HepG2 (cell line): ENCODE measurements at regions not wholly inside any gene's neighbourhood (a gene's known extent, or its start where the extent isn't known, plus 50 kb on each side); places are given as distances from the start of the nearest gene placed in this dataset.

ENCODE experiments used
- ATAC-seq: fragments of 200-7000 bp; cut with Tn5 transposase; 3 replicates; pipeline ENCODE4 v1.9.1; 2020; ENCODE audit warnings: mild to moderate bottlenecking, moderate library complexity
- BruUV-seq: library from RNA; stranded (reverse); fragments of 400-500 nt; replicated peaks from 2 replicates; lab custom pipeline; 2021; lab: Mats Ljungman, UMichigan
- CTCF ChIA-PET: fragments of 300-600 bp; formaldehyde crosslinking; extraction: SDS; loops from one replicate; lab custom pipeline; 2021; ENCODE audit warnings: low total read pairs, inconsistent platforms, low intra/inter-chr PET ratio; lab: Yijun Ruan, JAX
- POLR2A ChIA-PET: fragments of 350-600 bp; sonication (Branson Sonifier 250); formaldehyde crosslinking; loops from one replicate; lab custom pipeline; 2020; ENCODE audit warnings: antibody characterized with exemption, inconsistent platforms; lab: Yijun Ruan, JAX
- DNase-seq: peaks from one replicate; pipeline ENCODE4 v3.0.0-alpha.2; 2015; ENCODE audit warnings: low spot score
- FAIRE-seq: peaks from 3 replicates; lab custom pipeline; 2011; peaks lifted over from hg19 to GRCh38; lab: Jason Lieb, UNC
- H2AFZ ChIP-seq: one replicate; pipeline ENCODE4 v1.6.1; 2011; ENCODE audit warnings: low read length, inconsistent platforms
- H3K27ac ChIP-seq: fragments of 300-600 bp; 3 replicates; pipeline ENCODE4 v1.8.0; 2011; ENCODE audit warnings: mixed run types, mild to moderate bottlenecking, mixed read lengths, low read length, inconsistent platforms; ENCODE audit not compliant: insufficient read depth; ENCODE audit errors: extremely low read length
- H3K27me3 ChIP-seq, 2 experiments: fragments of 200-600 bp in 1 of 2; 2 replicates in 1 of 2; 3 replicates in 1 of 2; pipeline versions ENCODE4 v1.6.0 to v1.8.0; 2011; ENCODE audit warnings: low read length in 2 of 2, mild to moderate bottlenecking in 2 of 2, moderate library complexity in 2 of 2, inconsistent platforms in 1 of 2; ENCODE audit not compliant: insufficient read depth in 2 of 2, control insufficient read depth in 1 of 2
- H3K36me3 ChIP-seq, 2 experiments: fragments of 200-600 bp in 1 of 2; replicated peaks in 1 of 2; 2 replicates in 1 of 2; 3 replicates in 1 of 2; pipeline versions ENCODE4 v1.5.1 to v1.8.0; 2011; ENCODE audit warnings: low read length in 2 of 2, inconsistent platforms in 1 of 2; ENCODE audit not compliant: insufficient read depth in 2 of 2, control insufficient read depth in 1 of 2
- H3K4me1 ChIP-seq: 2 replicates; pipeline ENCODE4 v1.5.1; 2012; ENCODE audit warnings: low read length, inconsistent platforms; ENCODE audit not compliant: insufficient read depth
- H3K4me2 ChIP-seq: 2 replicates; pipeline ENCODE4 v1.6.0; 2011; ENCODE audit warnings: low read depth, low read length, inconsistent platforms
- H3K4me3 ChIP-seq, 3 experiments: fragments of 200-600 bp in 1 of 3; sonication (generic), shearing (Covaris generic) in 1 of 3; replicated peaks in 1 of 3; 2 replicates each; pipeline ENCODE4 v1.5.1; 2011 to 2016; ENCODE audit warnings: low read length in 3 of 3, inconsistent platforms in 2 of 3, low read depth in 2 of 3, mild to moderate bottlenecking in 2 of 3, control low read depth in 1 of 3, mixed read lengths in 1 of 3; ENCODE audit not compliant: insufficient read depth in 1 of 3
- H3K79me2 ChIP-seq: one replicate; pipeline ENCODE4 v1.6.1; 2011; ENCODE audit warnings: low read length, inconsistent platforms; ENCODE audit not compliant: insufficient read depth
- H3K9ac ChIP-seq: 2 replicates; pipeline ENCODE4 v1.6.0; 2011; ENCODE audit warnings: mild to moderate bottlenecking, low read depth, low read length, inconsistent platforms; ENCODE audit not compliant: insufficient read depth
- H3K9me3 ChIP-seq: 2 replicates; pipeline ENCODE4 v1.5.1; 2012; ENCODE audit warnings: mild to moderate bottlenecking, low read length
- H4K20me1 ChIP-seq: 2 replicates; pipeline ENCODE4 v1.6.0; 2011; ENCODE audit warnings: inconsistent platforms, mild to moderate bottlenecking, low read length, moderate library complexity; ENCODE audit not compliant: insufficient read depth
- CHD2 ChIP-seq: IDR thresholded peaks from 2 replicates; pipeline ENCODE4 v1.6.1; 2011; ENCODE audit warnings: low read depth, low read length, improper control_type of control experiment
- HNRNPLL ChIP-seq: fragments of 200-400 bp; formaldehyde crosslinking; IDR thresholded peaks from 2 replicates; pipeline ENCODE4 v1.6.1; 2017; ENCODE audit warnings: mild to moderate bottlenecking, low read depth, low read length; ENCODE audit not compliant: poor library complexity, severe bottlenecking
- KDM5A ChIP-seq: fragments of 200-600 bp; sonication (generic); IDR thresholded peaks from 2 replicates; pipeline ENCODE4 v1.7.0; 2018; ENCODE audit warnings: antibody characterized with exemption, mild to moderate bottlenecking, low read length, borderline replicate concordance
- RELA ChIP-seq: sonication (generic); formaldehyde crosslinking; IDR thresholded peaks from 2 replicates; pipeline ENCODE4 v1.4.0; 2020; ENCODE audit warnings: missing genetic modification reagents
- SUZ12 ChIP-seq: fragments of 150-350 bp; IDR thresholded peaks from 2 replicates; pipeline ENCODE4 v1.6.1; 2014; ENCODE audit warnings: low read depth, low read length
- SYNCRIP ChIP-seq: fragments of 200-400 bp; formaldehyde crosslinking; IDR thresholded peaks from 2 replicates; pipeline ENCODE4 v1.6.1; 2018; ENCODE audit warnings: mild to moderate bottlenecking, low read depth, low read length; ENCODE audit not compliant: insufficient read depth
- ZNF205 ChIP-seq: IDR thresholded peaks from 2 replicates; pipeline ENCODE4 v1.6.1; 2018; ENCODE audit warnings: missing biosample characterization, missing genetic modification reagents
- WGBS: methylation state at CpG from one replicate; pipeline ENCODE4 v1.1.6; 2017; ENCODE audit warnings: low lambda C conversion rate; 5-methylcytosine and 5-hydroxymethylcytosine counted together
- in situ Hi-C: cut with HindIII; loops from 2 replicates; pipeline ENCODE4 v1.10.0; 2017; ENCODE audit warnings: low pct_unique_long_range_greater_than_20kb; ENCODE audit not compliant: extremely low pct_ligation_motif_present
- intact Hi-C: fragments of 100-400 bp; cut with micrococcal nuclease; formaldehyde crosslinking; loops from one replicate; pipeline ENCODE4 v1.10.0; 2022; ENCODE audit not compliant: unreplicated experiment
- TF ChIP-seq, protein P1 (sequence below): sonication (generic); formaldehyde crosslinking; IDR thresholded peaks from 2 replicates; pipeline ENCODE4 v1.4.0; 2020; ENCODE audit warnings: missing genetic modification reagents
- TF ChIP-seq, protein P2 (sequence below): sonication (generic); formaldehyde crosslinking; IDR thresholded peaks from 2 replicates; pipeline ENCODE4 v1.5.0; 2020; ENCODE audit warnings: mild to moderate bottlenecking, missing genetic modification reagents
- TF ChIP-seq, protein P3 (sequence below): IDR thresholded peaks from 2 replicates; pipeline ENCODE4 v1.6.1; 2016; ENCODE audit warnings: low read depth, missing genetic modification reagents, missing compliant biosample characterization

DNA sequence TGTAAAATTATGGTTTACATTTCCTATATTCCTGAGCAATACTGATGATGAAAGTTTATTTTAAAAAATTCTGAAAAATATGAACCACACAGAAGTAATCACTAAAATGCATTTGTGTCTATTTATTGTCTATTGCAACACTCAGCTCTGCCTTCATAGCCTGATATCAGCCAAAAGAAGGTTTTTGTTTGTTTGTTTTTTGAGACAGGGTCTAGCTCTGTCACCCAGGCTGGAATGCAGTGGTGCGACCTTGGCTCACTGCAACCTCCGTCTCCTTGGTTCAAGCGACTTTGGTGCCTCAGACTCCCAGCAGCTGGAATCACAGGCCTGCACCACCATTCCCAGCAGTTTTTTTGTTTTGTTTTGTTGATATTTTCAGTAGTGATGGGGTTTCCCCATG, 1560.2 kb downstream of the SI start (continued):
- TF ChIP-seq, protein P1, sequence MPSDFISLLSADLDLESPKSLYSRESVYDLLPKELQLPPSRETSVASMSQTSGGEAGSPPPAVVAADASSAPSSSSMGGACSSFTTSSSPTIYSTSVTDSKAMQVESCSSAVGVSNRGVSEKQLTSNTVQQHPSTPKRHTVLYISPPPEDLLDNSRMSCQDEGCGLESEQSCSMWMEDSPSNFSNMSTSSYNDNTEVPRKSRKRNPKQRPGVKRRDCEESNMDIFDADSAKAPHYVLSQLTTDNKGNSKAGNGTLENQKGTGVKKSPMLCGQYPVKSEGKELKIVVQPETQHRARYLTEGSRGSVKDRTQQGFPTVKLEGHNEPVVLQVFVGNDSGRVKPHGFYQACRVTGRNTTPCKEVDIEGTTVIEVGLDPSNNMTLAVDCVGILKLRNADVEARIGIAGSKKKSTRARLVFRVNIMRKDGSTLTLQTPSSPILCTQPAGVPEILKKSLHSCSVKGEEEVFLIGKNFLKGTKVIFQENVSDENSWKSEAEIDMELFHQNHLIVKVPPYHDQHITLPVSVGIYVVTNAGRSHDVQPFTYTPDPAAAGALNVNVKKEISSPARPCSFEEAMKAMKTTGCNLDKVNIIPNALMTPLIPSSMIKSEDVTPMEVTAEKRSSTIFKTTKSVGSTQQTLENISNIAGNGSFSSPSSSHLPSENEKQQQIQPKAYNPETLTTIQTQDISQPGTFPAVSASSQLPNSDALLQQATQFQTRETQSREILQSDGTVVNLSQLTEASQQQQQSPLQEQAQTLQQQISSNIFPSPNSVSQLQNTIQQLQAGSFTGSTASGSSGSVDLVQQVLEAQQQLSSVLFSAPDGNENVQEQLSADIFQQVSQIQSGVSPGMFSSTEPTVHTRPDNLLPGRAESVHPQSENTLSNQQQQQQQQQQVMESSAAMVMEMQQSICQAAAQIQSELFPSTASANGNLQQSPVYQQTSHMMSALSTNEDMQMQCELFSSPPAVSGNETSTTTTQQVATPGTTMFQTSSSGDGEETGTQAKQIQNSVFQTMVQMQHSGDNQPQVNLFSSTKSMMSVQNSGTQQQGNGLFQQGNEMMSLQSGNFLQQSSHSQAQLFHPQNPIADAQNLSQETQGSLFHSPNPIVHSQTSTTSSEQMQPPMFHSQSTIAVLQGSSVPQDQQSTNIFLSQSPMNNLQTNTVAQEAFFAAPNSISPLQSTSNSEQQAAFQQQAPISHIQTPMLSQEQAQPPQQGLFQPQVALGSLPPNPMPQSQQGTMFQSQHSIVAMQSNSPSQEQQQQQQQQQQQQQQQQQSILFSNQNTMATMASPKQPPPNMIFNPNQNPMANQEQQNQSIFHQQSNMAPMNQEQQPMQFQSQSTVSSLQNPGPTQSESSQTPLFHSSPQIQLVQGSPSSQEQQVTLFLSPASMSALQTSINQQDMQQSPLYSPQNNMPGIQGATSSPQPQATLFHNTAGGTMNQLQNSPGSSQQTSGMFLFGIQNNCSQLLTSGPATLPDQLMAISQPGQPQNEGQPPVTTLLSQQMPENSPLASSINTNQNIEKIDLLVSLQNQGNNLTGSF (CRISPR knock-in tag) = no peak
- TF ChIP-seq SYNCRIP = no peak

DNA sequence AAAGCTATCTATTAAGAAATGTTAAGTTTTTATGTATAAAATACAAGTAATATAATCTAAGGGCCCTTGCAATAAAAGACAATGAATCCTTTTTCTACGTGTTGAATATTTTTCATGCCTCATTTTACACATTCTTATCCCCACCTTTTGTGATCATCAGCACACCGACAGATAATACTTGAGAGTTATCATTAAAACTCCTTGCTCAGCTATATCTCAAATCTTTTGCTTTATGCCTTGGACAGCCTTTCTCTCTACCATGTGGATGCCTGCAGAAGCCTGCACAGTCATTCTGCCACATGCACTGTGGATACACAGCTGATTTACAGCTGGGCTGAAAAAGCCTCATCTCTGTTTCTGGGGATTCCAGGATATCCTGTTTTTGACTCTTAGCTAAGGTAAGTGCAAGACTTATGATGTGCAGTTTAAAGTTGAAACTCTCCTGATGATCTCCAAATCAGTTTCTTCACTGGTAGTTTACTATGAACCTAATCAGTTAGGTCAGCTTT, 1565.1 kb downstream of the SI start:
- FAIRE-seq (no peak), ATAC-seq (no peak), DNase-seq (no peak)
- Histone ChIP-seq H3K4me1 (no peaks in the 10 kb centered on the region), H2AFZ (no peak overlapping the region), H3K79me2 (no peaks in the 10 kb centered on the region), H3K4me3 (no peak overlapping the region), H3K27me3 (no peaks in the 10 kb centered on the region), H3K4me2 (no peak overlapping the region), H4K20me1 (no peaks in the 10 kb centered on the region), H3K36me3 (no peaks in the 10 kb centered on the region), H3K9ac (no peak overlapping the region), H3K27ac (no peak overlapping the region), H3K9me3 (no peaks in the 10 kb centered on the region)
- POLR2A ChIA-PET = no interaction called here
- in situ Hi-C loops = no loop called here
- intact Hi-C loops = no loop called here
- 1% methylated on average over 2 of the region's 2 CpGs for WGBS
- BruUV-seq = no TSS peak
- CTCF ChIA-PET = no interaction called here
- TF ChIP-seq CHD2 (no peak), SUZ12 (no peak), ZNF205 (CRISPR knock-in tag) (no peak), RELA (CRISPR knock-in tag) (no peak), KDM5A (no peak), HNRNPLL (no peak)
- TF ChIP-seq, protein P2, sequence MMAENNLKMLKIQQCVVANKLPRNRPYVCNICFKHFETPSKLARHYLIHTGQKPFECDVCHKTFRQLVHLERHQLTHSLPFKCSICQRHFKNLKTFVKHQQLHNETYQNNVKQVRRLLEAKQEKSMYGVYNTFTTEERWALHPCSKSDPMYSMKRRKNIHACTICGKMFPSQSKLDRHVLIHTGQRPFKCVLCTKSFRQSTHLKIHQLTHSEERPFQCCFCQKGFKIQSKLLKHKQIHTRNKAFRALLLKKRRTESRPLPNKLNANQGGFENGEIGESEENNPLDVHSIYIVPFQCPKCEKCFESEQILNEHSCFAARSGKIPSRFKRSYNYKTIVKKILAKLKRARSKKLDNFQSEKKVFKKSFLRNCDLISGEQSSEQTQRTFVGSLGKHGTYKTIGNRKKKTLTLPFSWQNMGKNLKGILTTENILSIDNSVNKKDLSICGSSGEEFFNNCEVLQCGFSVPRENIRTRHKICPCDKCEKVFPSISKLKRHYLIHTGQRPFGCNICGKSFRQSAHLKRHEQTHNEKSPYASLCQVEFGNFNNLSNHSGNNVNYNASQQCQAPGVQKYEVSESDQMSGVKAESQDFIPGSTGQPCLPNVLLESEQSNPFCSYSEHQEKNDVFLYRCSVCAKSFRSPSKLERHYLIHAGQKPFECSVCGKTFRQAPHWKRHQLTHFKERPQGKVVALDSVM (CRISPR knock-in tag) = no peak
- TF ChIP-seq, protein P3, sequence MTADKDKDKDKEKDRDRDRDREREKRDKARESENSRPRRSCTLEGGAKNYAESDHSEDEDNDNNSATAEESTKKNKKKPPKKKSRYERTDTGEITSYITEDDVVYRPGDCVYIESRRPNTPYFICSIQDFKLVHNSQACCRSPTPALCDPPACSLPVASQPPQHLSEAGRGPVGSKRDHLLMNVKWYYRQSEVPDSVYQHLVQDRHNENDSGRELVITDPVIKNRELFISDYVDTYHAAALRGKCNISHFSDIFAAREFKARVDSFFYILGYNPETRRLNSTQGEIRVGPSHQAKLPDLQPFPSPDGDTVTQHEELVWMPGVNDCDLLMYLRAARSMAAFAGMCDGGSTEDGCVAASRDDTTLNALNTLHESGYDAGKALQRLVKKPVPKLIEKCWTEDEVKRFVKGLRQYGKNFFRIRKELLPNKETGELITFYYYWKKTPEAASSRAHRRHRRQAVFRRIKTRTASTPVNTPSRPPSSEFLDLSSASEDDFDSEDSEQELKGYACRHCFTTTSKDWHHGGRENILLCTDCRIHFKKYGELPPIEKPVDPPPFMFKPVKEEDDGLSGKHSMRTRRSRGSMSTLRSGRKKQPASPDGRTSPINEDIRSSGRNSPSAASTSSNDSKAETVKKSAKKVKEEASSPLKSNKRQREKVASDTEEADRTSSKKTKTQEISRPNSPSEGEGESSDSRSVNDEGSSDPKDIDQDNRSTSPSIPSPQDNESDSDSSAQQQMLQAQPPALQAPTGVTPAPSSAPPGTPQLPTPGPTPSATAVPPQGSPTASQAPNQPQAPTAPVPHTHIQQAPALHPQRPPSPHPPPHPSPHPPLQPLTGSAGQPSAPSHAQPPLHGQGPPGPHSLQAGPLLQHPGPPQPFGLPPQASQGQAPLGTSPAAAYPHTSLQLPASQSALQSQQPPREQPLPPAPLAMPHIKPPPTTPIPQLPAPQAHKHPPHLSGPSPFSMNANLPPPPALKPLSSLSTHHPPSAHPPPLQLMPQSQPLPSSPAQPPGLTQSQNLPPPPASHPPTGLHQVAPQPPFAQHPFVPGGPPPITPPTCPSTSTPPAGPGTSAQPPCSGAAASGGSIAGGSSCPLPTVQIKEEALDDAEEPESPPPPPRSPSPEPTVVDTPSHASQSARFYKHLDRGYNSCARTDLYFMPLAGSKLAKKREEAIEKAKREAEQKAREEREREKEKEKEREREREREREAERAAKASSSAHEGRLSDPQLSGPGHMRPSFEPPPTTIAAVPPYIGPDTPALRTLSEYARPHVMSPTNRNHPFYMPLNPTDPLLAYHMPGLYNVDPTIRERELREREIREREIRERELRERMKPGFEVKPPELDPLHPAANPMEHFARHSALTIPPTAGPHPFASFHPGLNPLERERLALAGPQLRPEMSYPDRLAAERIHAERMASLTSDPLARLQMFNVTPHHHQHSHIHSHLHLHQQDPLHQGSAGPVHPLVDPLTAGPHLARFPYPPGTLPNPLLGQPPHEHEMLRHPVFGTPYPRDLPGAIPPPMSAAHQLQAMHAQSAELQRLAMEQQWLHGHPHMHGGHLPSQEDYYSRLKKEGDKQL = no peak
